SK-N-SH (cell line): ENCODE measurements at regions not wholly inside any gene's neighbourhood (a gene's known extent, or its start where the extent isn't known, plus 50 kb on each side); places are given as distances from the start of the nearest gene placed in this dataset.

Experiments
- CTCF ChIA-PET: fragments of 300-600, 350-600 bp; formaldehyde crosslinking; extraction: SDS; loops from one replicate; lab custom pipeline; 2021; lab: Yijun Ruan, JAX
- POLR2A ChIA-PET: fragments of 350-600 bp; sonication (Branson Sonifier 250); formaldehyde crosslinking; extraction: SDS; loops from one replicate; lab custom pipeline; 2020; ENCODE audit warnings: antibody characterized with exemption, inconsistent platforms; lab: Yijun Ruan, JAX
- DNase-seq: peaks from one replicate; pipeline ENCODE4 v3.0.0; 2012
- H2AFZ ChIP-seq: fragments of 200-600 bp; sonication (generic); 2 replicates; pipeline ENCODE4 v1.8.1; 2016; ENCODE audit warnings: antibody characterized with exemption, mild to moderate bottlenecking, low read depth
- H3F3A ChIP-seq: fragments of 200-600 bp; sonication (generic); replicated peaks from 2 replicates; pipeline ENCODE3; 2016; ENCODE audit warnings: antibody characterized with exemption, mild to moderate bottlenecking; ENCODE audit not compliant: insufficient read depth
- H3K27ac ChIP-seq, 2 experiments: fragments of 200-500 bp in 1 of 2; fragments of 200-600 bp in 1 of 2; sonication (Bioruptor generic) in 1 of 2; sonication (generic), shearing (Covaris generic) in 1 of 2; 2 replicates each; pipeline versions ENCODE4 v1.5.1 to v1.6.1; 2014 to 2016; ENCODE audit warnings: low read depth in 2 of 2, inconsistent platforms in 1 of 2, low read length in 1 of 2, mild to moderate bottlenecking in 1 of 2, mixed read lengths in 1 of 2
- H3K27me3 ChIP-seq: fragments of 200-600 bp; sonication (generic), shearing (Covaris generic); 2 replicates; pipeline ENCODE4 v1.6.1; 2016; ENCODE audit warnings: mixed run types; ENCODE audit not compliant: insufficient read depth
- H3K36me3 ChIP-seq, 2 experiments: fragments of 200-500 bp in 1 of 2; fragments of 200-600 bp in 1 of 2; sonication (Bioruptor generic) in 1 of 2; sonication (generic) in 1 of 2; replicated peaks in 1 of 2; 2 replicates each; pipeline versions ENCODE3 to v1.5.1; 2014 to 2016; ENCODE audit warnings: low read length in 1 of 2, mild to moderate bottlenecking in 1 of 2; ENCODE audit not compliant: insufficient read depth in 2 of 2, control insufficient read depth in 1 of 2
- H3K4me1 ChIP-seq, 2 experiments: fragments of 200-500 bp in 1 of 2; fragments of 200-600 bp in 1 of 2; sonication (Bioruptor generic) in 1 of 2; sonication (generic), shearing (Covaris generic) in 1 of 2; 2 replicates each; pipeline versions ENCODE4 v1.5.1 to v1.6.1; 2014 to 2016; ENCODE audit warnings: low read depth in 1 of 2, low read length in 1 of 2, mixed run types in 1 of 2; ENCODE audit not compliant: insufficient read depth in 2 of 2, control insufficient read depth in 1 of 2
- H3K4me2 ChIP-seq: fragments of 200-600 bp; sonication (generic), shearing (Covaris generic); 2 replicates; pipeline ENCODE4 v1.6.1; 2017; ENCODE audit warnings: mixed run types
- H3K4me3 ChIP-seq, 2 experiments: fragments of 200-500 bp in 1 of 2; fragments of 200-600 bp in 1 of 2; sonication (Bioruptor generic) in 1 of 2; sonication (generic), shearing (Covaris generic) in 1 of 2; 2 replicates each; pipeline versions ENCODE4 v1.5.1 to v1.8.1; 2014 to 2016; ENCODE audit warnings: low read depth in 2 of 2, inconsistent platforms in 1 of 2, low read length in 1 of 2, mild to moderate bottlenecking in 1 of 2, mixed read lengths in 1 of 2, moderate library complexity in 1 of 2
- H3K79me2 ChIP-seq: fragments of 200-600 bp; sonication (generic); 2 replicates; pipeline ENCODE4 v1.8.1; 2017; ENCODE audit warnings: mild to moderate bottlenecking; ENCODE audit not compliant: insufficient read depth
- H3K9ac ChIP-seq: fragments of 200-600 bp; sonication (generic); 2 replicates; pipeline ENCODE4 v1.6.1; 2017; ENCODE audit warnings: mixed run types
- H3K9me2 ChIP-seq: fragments of 200-600 bp; sonication (generic); 2 replicates; pipeline ENCODE4 v1.6.1; 2017; ENCODE audit warnings: mixed run types
- H3K9me3 ChIP-seq: fragments of 200-600 bp; sonication (generic); 2 replicates; pipeline ENCODE4 v1.6.1; 2017; ENCODE audit warnings: mixed run types, mild to moderate bottlenecking, moderate library complexity
- H4K20me1 ChIP-seq: fragments of 200-600 bp; sonication (generic); 2 replicates; pipeline ENCODE4 v1.6.1; 2017; ENCODE audit warnings: mild to moderate bottlenecking, mixed run types; ENCODE audit not compliant: insufficient read depth
- EP300 ChIP-seq, 2 experiments: IDR thresholded peaks; 2 replicates each; pipeline versions ENCODE4 v1.4.0 to v1.6.1; 2012; ENCODE audit warnings: borderline replicate concordance in 1 of 2, low read depth in 1 of 2, low read length in 1 of 2
- EZH2phosphoT487 ChIP-seq: fragments of 200-600 bp; sonication (generic); IDR thresholded peaks from 2 replicates; pipeline ENCODE4 v1.6.1; 2017; ENCODE audit warnings: low read depth, mixed run types, mild to moderate bottlenecking, antibody characterized with exemption, moderate library complexity, borderline replicate concordance
- FOSL2 ChIP-seq: IDR thresholded peaks from 2 replicates; pipeline ENCODE4 v1.4.0; 2012; ENCODE audit warnings: low read depth, mild to moderate bottlenecking, moderate library complexity, borderline replicate concordance
- FOXJ3 ChIP-seq: sonication (generic); formaldehyde crosslinking; IDR thresholded peaks from 2 replicates; pipeline ENCODE4 v1.5.1; 2020; ENCODE audit warnings: mild to moderate bottlenecking, missing genetic modification reagents
- FOXM1 ChIP-seq: IDR thresholded peaks from 2 replicates; pipeline ENCODE4 v1.4.0; 2012; ENCODE audit warnings: low read depth, mild to moderate bottlenecking
- GABPA ChIP-seq: IDR thresholded peaks from 2 replicates; pipeline ENCODE4 v1.4.0; 2012; ENCODE audit warnings: low read depth, mild to moderate bottlenecking
- GATA2 ChIP-seq: sonication (generic); formaldehyde crosslinking; IDR thresholded peaks from 2 replicates; pipeline ENCODE4 v1.5.0; 2020; ENCODE audit warnings: mild to moderate bottlenecking, missing genetic modification reagents
- JUND ChIP-seq: IDR thresholded peaks from 2 replicates; pipeline ENCODE4 v1.4.0; 2012
- NRF1 ChIP-seq: IDR thresholded peaks from 2 replicates; pipeline ENCODE4 v1.6.1; 2012; ENCODE audit warnings: low read depth, mild to moderate bottlenecking, low read length
- RAD21 ChIP-seq: IDR thresholded peaks from 2 replicates; pipeline ENCODE4 v1.6.1; 2012; ENCODE audit warnings: mild to moderate bottlenecking, low read length
- RFX5 ChIP-seq: IDR thresholded peaks from 2 replicates; pipeline ENCODE4 v1.6.1; 2012; ENCODE audit warnings: mild to moderate bottlenecking, improper control_type of control experiment, low read length
- RXRA ChIP-seq: IDR thresholded peaks from 2 replicates; pipeline ENCODE4 v1.4.0; 2012; ENCODE audit warnings: low read depth, mild to moderate bottlenecking, borderline replicate concordance
- SIN3A ChIP-seq: IDR thresholded peaks from 2 replicates; pipeline ENCODE4 v1.6.1; 2012; ENCODE audit warnings: low read depth, mild to moderate bottlenecking, low read length, moderate library complexity, borderline replicate concordance
- SMC3 ChIP-seq: IDR thresholded peaks from 2 replicates; pipeline ENCODE4 v1.6.1; 2012; ENCODE audit warnings: low read depth, low read length, improper control_type of control experiment
- TAF1 ChIP-seq: IDR thresholded peaks from 2 replicates; pipeline ENCODE4 v1.6.1; 2012; ENCODE audit warnings: low read depth, mild to moderate bottlenecking, low read length, moderate library complexity, borderline replicate concordance
- TEAD4 ChIP-seq: IDR thresholded peaks from 2 replicates; pipeline ENCODE4 v1.4.0; 2012; ENCODE audit warnings: mild to moderate bottlenecking, borderline replicate concordance; ENCODE audit not compliant: insufficient read depth
- WGBS: methylation state at CpG from one replicate; pipeline ENCODE4 v1.1.6; 2017; ENCODE audit warnings: low lambda C conversion rate; 5-methylcytosine and 5-hydroxymethylcytosine counted together
- TF ChIP-seq, protein P1 (sequence below): IDR thresholded peaks from 2 replicates; pipeline ENCODE4 v1.4.0; 2012; ENCODE audit warnings: low read depth, borderline replicate concordance
- TF ChIP-seq, protein P2 (sequence below): IDR thresholded peaks from 2 replicates; pipeline ENCODE4; 2012
- TF ChIP-seq, protein P3 (sequence below): fragments of 200-600 bp; sonication (generic); IDR thresholded peaks from 2 replicates; pipeline ENCODE4 v1.6.1; 2017; ENCODE audit warnings: antibody characterized with exemption, mild to moderate bottlenecking, moderate library complexity
- TF ChIP-seq, protein P4 (sequence below): IDR thresholded peaks from 2 replicates; pipeline ENCODE4 v1.4.0; 2012; ENCODE audit warnings: low read depth

DNA sequence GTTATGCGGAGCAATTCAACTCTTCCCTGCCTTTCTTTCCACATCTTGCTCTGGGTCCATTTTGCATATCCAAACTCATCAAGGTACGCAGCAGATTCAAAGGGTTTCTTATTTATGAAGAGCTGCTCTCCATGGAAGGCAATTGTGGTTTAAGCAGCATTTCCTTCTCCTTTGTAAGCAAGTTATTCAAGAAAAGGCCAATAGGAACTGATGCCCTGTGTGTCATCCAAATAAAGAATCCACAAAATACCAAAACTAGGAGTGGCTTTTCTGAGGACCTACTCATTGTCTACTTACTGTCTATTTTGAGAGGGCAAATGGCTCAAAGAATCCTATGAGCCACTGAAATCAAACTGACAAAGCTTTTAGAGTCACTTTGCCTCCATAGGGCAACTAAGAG lies 253.1 kb downstream of the PTEN start:
- WGBS = 92% methylated on average over 2 of the region's 2 CpGs
- POLR2A ChIA-PET = no interaction called here

DNA sequence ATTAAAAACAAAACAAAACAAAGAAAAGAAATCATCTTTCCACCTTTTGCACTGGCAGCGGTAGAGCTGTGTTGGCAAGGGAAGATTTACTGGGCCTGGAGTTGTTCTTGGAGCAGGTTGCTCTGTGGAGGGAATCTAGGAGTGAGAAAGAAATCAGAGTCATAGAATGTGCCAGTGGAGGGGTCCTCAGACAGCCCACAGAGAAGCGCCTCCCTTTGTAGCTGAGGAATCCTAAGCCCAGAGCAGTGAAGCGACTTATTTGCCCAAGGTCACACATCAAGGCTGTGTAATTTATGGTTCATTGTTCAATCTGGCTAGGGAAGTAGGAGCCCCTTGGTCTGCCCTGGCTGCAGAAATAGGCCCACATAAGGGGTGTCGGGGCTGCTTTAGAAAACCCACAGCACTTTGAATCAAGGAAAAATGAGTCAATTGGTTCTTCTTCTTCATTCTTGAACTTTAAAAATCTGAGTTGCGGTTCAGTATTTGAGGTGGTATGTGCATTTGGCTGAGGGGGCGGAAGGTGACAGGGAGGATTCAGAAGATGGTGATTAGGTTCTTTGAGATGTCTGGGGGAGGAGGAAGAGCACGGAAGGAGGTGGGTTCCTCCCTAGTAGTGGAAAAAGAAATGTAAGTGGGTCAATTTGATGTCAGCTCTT lies 253.7 kb downstream of the PTEN start:
- WGBS = 96% methylated on average over 7 of the region's 7 CpGs
- no peak overlapping the region for H3K4me3 ChIP-seq

More for the DNA sequence above, 253.1 kb downstream of the PTEN start:
- TF ChIP-seq GATA2 (CRISPR knock-in tag) (no peak), SIN3A (no peak), RFX5 (no peak), SMC3 (no peak)
- TF ChIP-seq, protein P1, sequence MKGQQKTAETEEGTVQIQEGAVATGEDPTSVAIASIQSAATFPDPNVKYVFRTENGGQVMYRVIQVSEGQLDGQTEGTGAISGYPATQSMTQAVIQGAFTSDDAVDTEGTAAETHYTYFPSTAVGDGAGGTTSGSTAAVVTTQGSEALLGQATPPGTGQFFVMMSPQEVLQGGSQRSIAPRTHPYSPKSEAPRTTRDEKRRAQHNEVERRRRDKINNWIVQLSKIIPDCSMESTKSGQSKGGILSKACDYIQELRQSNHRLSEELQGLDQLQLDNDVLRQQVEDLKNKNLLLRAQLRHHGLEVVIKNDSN = no peak
- TF ChIP-seq, protein P2, sequence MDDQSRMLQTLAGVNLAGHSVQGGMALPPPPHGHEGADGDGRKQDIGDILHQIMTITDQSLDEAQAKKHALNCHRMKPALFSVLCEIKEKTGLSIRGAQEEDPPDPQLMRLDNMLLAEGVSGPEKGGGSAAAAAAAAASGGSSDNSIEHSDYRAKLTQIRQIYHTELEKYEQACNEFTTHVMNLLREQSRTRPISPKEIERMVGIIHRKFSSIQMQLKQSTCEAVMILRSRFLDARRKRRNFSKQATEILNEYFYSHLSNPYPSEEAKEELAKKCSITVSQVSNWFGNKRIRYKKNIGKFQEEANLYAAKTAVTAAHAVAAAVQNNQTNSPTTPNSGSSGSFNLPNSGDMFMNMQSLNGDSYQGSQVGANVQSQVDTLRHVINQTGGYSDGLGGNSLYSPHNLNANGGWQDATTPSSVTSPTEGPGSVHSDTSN = no peak
- TF ChIP-seq, protein P3, sequence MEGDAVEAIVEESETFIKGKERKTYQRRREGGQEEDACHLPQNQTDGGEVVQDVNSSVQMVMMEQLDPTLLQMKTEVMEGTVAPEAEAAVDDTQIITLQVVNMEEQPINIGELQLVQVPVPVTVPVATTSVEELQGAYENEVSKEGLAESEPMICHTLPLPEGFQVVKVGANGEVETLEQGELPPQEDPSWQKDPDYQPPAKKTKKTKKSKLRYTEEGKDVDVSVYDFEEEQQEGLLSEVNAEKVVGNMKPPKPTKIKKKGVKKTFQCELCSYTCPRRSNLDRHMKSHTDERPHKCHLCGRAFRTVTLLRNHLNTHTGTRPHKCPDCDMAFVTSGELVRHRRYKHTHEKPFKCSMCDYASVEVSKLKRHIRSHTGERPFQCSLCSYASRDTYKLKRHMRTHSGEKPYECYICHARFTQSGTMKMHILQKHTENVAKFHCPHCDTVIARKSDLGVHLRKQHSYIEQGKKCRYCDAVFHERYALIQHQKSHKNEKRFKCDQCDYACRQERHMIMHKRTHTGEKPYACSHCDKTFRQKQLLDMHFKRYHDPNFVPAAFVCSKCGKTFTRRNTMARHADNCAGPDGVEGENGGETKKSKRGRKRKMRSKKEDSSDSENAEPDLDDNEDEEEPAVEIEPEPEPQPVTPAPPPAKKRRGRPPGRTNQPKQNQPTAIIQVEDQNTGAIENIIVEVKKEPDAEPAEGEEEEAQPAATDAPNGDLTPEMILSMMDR = no peak
- Histone ChIP-seq H3K79me2 (no peaks in the 10 kb centered on the region), H3K4me3 (no peak overlapping the region), H3K9me2 (no peaks in the 10 kb centered on the region), H3K27me3 (no peaks in the 10 kb centered on the region), H3K4me1 (peaks cover 9 to 10% of the 10 kb centered on the region in 2 experiments; a peak in 2 of 4 replicates), H3K36me3 (no peaks in the 10 kb centered on the region), H3K4me2 (peak overlapping the region; percentile 23; the same call in 1 of the 2 replicates), H3K9ac (no peak overlapping the region), H3K9me3 (no peaks in the 10 kb centered on the region), H3K27ac (peak overlapping the region in 1 of 2 experiments; percentile 17; a peak in 1 of 4 replicates), H4K20me1 (no peaks in the 10 kb centered on the region), H2AFZ (no peak overlapping the region), H3F3A (peaks cover 4% of the 10 kb centered on the region)
- DNase-seq = no peak
- CTCF ChIA-PET = interaction anchor here (0.6 to 2.4 kb wide), 5 partner anchors 9 to 273 kb away, joined by 3 to 5 read pairs (median 4); no protein-coding TSS in a partner anchor

More for the DNA sequence above, 253.7 kb downstream of the PTEN start:
- Histone ChIP-seq H3K9me3 (no peaks in the 10 kb centered on the region), H2AFZ (no peak overlapping the region), H4K20me1 (no peaks in the 10 kb centered on the region), H3K9me2 (no peaks in the 10 kb centered on the region), H3K36me3 (no peaks in the 10 kb centered on the region), H3K4me1 (peaks cover 9 to 10% of the 10 kb centered on the region in 2 experiments; a peak in 2 of 4 replicates), H3K27me3 (no peaks in the 10 kb centered on the region), H3F3A (peaks cover 4% of the 10 kb centered on the region), H3K9ac (no peak overlapping the region), H3K4me2 (no peak overlapping the region), H3K79me2 (no peaks in the 10 kb centered on the region), H3K27ac (peak overlapping the region in 1 of 2 experiments; percentile 17; a peak in 1 of 4 replicates)
- CTCF ChIA-PET = interaction anchor here (0.9 to 2.0 kb wide), 5 partner anchors 16 to 272 kb away, joined by 3 to 7 read pairs (median 4); no protein-coding TSS in a partner anchor
- POLR2A ChIA-PET = no interaction called here
- TF ChIP-seq TEAD4 = no peak
- TF ChIP-seq SMC3 = no peak
- no peak for TF ChIP-seq EZH2phosphoT487
- TF ChIP-seq FOSL2 = no peak
- TF ChIP-seq TAF1 = no peak
- TF ChIP-seq RFX5 = no peak
- TF ChIP-seq, protein P4, sequence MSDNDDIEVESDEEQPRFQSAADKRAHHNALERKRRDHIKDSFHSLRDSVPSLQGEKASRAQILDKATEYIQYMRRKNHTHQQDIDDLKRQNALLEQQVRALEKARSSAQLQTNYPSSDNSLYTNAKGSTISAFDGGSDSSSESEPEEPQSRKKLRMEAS = no peak
- no peak for TF ChIP-seq RAD21
- TF ChIP-seq, protein P2 = no peak
- TF ChIP-seq JUND = no peak
- no peak for TF ChIP-seq RXRA
- TF ChIP-seq GABPA = no peak
- no peak for TF ChIP-seq EP300 (IDR thresholded peaks at IDR 0.05; ENCODE audit: borderline replicate concordance in 1 of 2, low read depth in 1 of 2, low read length in 1 of 2)
- no peak for TF ChIP-seq NRF1
- no peak for TF ChIP-seq FOXJ3 (CRISPR knock-in tag)
- no peak for TF ChIP-seq FOXM1
- no peak for DNase-seq
